ENCODE measurements at regions not wholly inside any gene's neighbourhood (a gene's known extent, or its start where the extent isn't known, plus 50 kb on each side); places are given as distances from the start of the nearest gene placed in this dataset.

- TF ChIP-seq CTCF (IDR thresholded peaks at IDR 0.05) (no peak), TEAD1 (CRISPR knock-in tag; IDR thresholded peaks at IDR 0.05) (no peak), E2F4 (CRISPR knock-in tag; IDR thresholded peaks at IDR 0.05; ENCODE audit: borderline replicate concordance, low read depth) (no peak), JUN (CRISPR knock-in tag; IDR thresholded peaks at IDR 0.05) (no peak), ZBTB21 (CRISPR knock-in tag; IDR thresholded peaks at IDR 0.05; ENCODE audit: borderline replicate concordance) (no peak), FOXJ3 (CRISPR knock-in tag; IDR thresholded peaks at IDR 0.05; ENCODE audit: borderline replicate concordance) (no peak), STAT6 (CRISPR knock-in tag; conservative IDR thresholded peaks at IDR 0.05; ENCODE audit: low read depth) (no peak), CREM (CRISPR knock-in tag; IDR thresholded peaks at IDR 0.05) (no peak), USF2 (CRISPR knock-in tag; IDR thresholded peaks at IDR 0.05) (no peak), CREB1 (CRISPR knock-in tag; IDR thresholded peaks at IDR 0.05) (no peak), SP1 (CRISPR knock-in tag; conservative IDR thresholded peaks at IDR 0.05) (no peak), MLX (CRISPR knock-in tag; IDR thresholded peaks at IDR 0.05) (no peak), ESRRA (CRISPR knock-in tag; IDR thresholded peaks at IDR 0.05; ENCODE audit: borderline replicate concordance) (no peak)
These were observed 640.2 kb downstream of the CCDC171 start for GRCh38 chr9:16193066-16193465.
